H1 (cell line): ENCODE measurements at regions not wholly inside any gene's neighbourhood (a gene's known extent, or its start where the extent isn't known, plus 50 kb on each side); places are given as distances from the start of the nearest gene placed in this dataset.

ENCODE experiments used
- CTCF ChIA-PET: fragments of 300-600 bp; sonication (Branson Sonifier 250); formaldehyde crosslinking; loops from one replicate; lab custom pipeline; 2021; ENCODE audit not compliant: partially characterized antibody; lab: Charles Lee
- POLR2A ChIA-PET: fragments of 300-600 bp; sonication (Branson Sonifier 250); formaldehyde crosslinking; loops from one replicate; lab custom pipeline; 2021; ENCODE audit warnings: inconsistent platforms; ENCODE audit not compliant: partially characterized antibody; lab: Charles Lee
- DNase-seq, 2 experiments: peaks; one replicate each; pipeline versions ENCODE4 v3.0.0 to v3.0.0-alpha.2; 2010 to 2022; ENCODE audit warnings: low spot score in 2 of 2, low read depth in 1 of 2, mixed read lengths in 1 of 2
- FAIRE-seq: peaks from 2 replicates; lab custom pipeline; 2011; peaks lifted over from hg19 to GRCh38; lab: Jason Lieb, UNC
- H2AFZ ChIP-seq: 2 replicates; pipeline ENCODE4 v1.8.1; 2012; ENCODE audit warnings: low read length, inconsistent platforms
- H2AK5ac ChIP-seq: 2 replicates; pipeline ENCODE4 v1.6.1; 2013; ENCODE audit warnings: low read depth, low read length
- H2BK120ac ChIP-seq: replicated peaks from 2 replicates; pipeline ENCODE3; 2013; ENCODE audit warnings: low read depth, low read length, inconsistent platforms
- H2BK12ac ChIP-seq: 2 replicates; pipeline ENCODE4 v1.6.1; 2013; ENCODE audit warnings: low read depth, low read length
- H2BK15ac ChIP-seq: 2 replicates; pipeline ENCODE4 v1.6.1; 2013; ENCODE audit warnings: low read length
- H2BK20ac ChIP-seq: 2 replicates; pipeline ENCODE4 v1.6.1; 2013; ENCODE audit warnings: low read length
- H2BK5ac ChIP-seq: 2 replicates; pipeline ENCODE4 v1.6.1; 2013; ENCODE audit warnings: low read depth, low read length
- H3K14ac ChIP-seq: 2 replicates; pipeline ENCODE4 v1.6.1; 2013; ENCODE audit warnings: inconsistent platforms; ENCODE audit not compliant: insufficient read length
- H3K18ac ChIP-seq: 2 replicates; pipeline ENCODE4 v1.6.1; 2013; ENCODE audit warnings: low read length; ENCODE audit errors: extremely low read depth
- H3K23ac ChIP-seq: 2 replicates; pipeline ENCODE4 v1.6.1; 2013; ENCODE audit warnings: inconsistent platforms; ENCODE audit not compliant: insufficient read length
- H3K23me2 ChIP-seq: 2 replicates; pipeline ENCODE4 v1.6.1; 2013; ENCODE audit warnings: low read depth, low read length
- H3K27ac ChIP-seq: 2 replicates; pipeline ENCODE4 v1.6.1; 2011; ENCODE audit warnings: low read depth, low read length, inconsistent platforms
- H3K27me3 ChIP-seq, 4 experiments: replicated peaks in 1 of 4; 1 replicate in 1 of 4; 2 replicates in 3 of 4; pipeline versions ENCODE4 v1.6.1 to v1.8.1; 2011 to 2013; ENCODE audit warnings: low read length in 3 of 4, mild to moderate bottlenecking in 3 of 4, inconsistent platforms in 2 of 4, mixed read lengths in 2 of 4, moderate library complexity in 1 of 4; ENCODE audit not compliant: control insufficient read depth in 3 of 4, insufficient read depth in 3 of 4; ENCODE audit errors: extremely low read depth in 1 of 4
- H3K36me3 ChIP-seq, 4 experiments: 2 replicates each; pipeline versions ENCODE4 v1.6.1 to v1.8.1; 2011 to 2013; ENCODE audit warnings: mild to moderate bottlenecking in 4 of 4, low read length in 3 of 4, moderate library complexity in 2 of 4, control low read depth in 1 of 4, inconsistent platforms in 1 of 4; ENCODE audit not compliant: insufficient read depth in 4 of 4, control insufficient read depth in 2 of 4
- H3K4ac ChIP-seq: replicated peaks from 2 replicates; pipeline ENCODE3; 2013; ENCODE audit warnings: low read length, low read depth, mixed read lengths, inconsistent platforms; ENCODE audit not compliant: insufficient read length
- H3K4me1 ChIP-seq, 4 experiments: replicated peaks in 1 of 4; 1 replicate in 1 of 4; 2 replicates in 3 of 4; pipeline versions ENCODE4 v1.6.1 to v1.8.1; 2011 to 2013; ENCODE audit warnings: low read length in 3 of 4, inconsistent platforms in 2 of 4, mixed read lengths in 1 of 4; ENCODE audit not compliant: insufficient read depth in 4 of 4, control insufficient read depth in 3 of 4
- H3K4me2 ChIP-seq, 2 experiments: 2 replicates each; pipeline versions ENCODE4 v1.6.1 to v1.8.1; 2011 to 2013; ENCODE audit warnings: low read depth in 2 of 2, low read length in 2 of 2, control low read depth in 1 of 2, inconsistent platforms in 1 of 2, mild to moderate bottlenecking in 1 of 2; ENCODE audit not compliant: insufficient read depth in 1 of 2
- H3K4me3 ChIP-seq, 4 experiments: fragments of 200-600, 300-600 bp in 1 of 4; sonication (generic), shearing (Covaris generic), sonication (Bioruptor Twin) in 1 of 4; 2 replicates each; pipeline versions ENCODE4 v1.5.1 to v1.8.1; 2011 to 2016; ENCODE audit warnings: low read length in 4 of 4, low read depth in 3 of 4, control low read depth in 2 of 4, inconsistent platforms in 2 of 4, mild to moderate bottlenecking in 2 of 4, mixed read lengths in 1 of 4, moderate library complexity in 1 of 4; ENCODE audit not compliant: insufficient read depth in 2 of 4; ENCODE audit errors: extremely low read depth in 1 of 4
- H3K56ac ChIP-seq: replicated peaks from 2 replicates; pipeline ENCODE3; 2013; ENCODE audit warnings: low read depth, mild to moderate bottlenecking, mixed read lengths, low read length, inconsistent platforms; ENCODE audit not compliant: insufficient read length
- H3K79me1 ChIP-seq: 2 replicates; pipeline ENCODE4 v1.6.1; 2013; ENCODE audit warnings: low read depth, low read length, control low read depth
- H3K79me2 ChIP-seq, 2 experiments: 2 replicates each; pipeline versions ENCODE4 v1.6.1 to v1.8.1; 2012 to 2013; ENCODE audit warnings: low read length in 2 of 2, mild to moderate bottlenecking in 2 of 2, inconsistent platforms in 1 of 2; ENCODE audit not compliant: insufficient read depth in 2 of 2, control insufficient read depth in 1 of 2
- H3K9ac ChIP-seq, 4 experiments: replicated peaks in 1 of 4; 1 replicate in 1 of 4; 2 replicates in 3 of 4; pipeline versions ENCODE4 v1.6.1 to v1.8.1; 2011 to 2013; ENCODE audit warnings: low read depth in 3 of 4, low read length in 3 of 4, control low read depth in 2 of 4, mild to moderate bottlenecking in 2 of 4, moderate library complexity in 2 of 4, inconsistent platforms in 1 of 4; ENCODE audit errors: extremely low read depth in 1 of 4
- H3K9me3 ChIP-seq, 2 experiments: 2 replicates each; pipeline versions ENCODE4 v1.6.1 to v1.8.1; 2012 to 2013; ENCODE audit warnings: mild to moderate bottlenecking in 2 of 2, moderate library complexity in 2 of 2, control low read depth in 1 of 2, inconsistent platforms in 1 of 2, low read depth in 1 of 2, low read length in 1 of 2, mixed read lengths in 1 of 2; ENCODE audit not compliant: insufficient read depth in 2 of 2
- H4K20me1 ChIP-seq, 2 experiments: replicated peaks in 1 of 2; 2 replicates each; pipeline versions ENCODE3 to v1.8.1; 2011 to 2013; ENCODE audit warnings: inconsistent platforms in 2 of 2, low read length in 2 of 2, mild to moderate bottlenecking in 1 of 2; ENCODE audit not compliant: insufficient read depth in 2 of 2, control insufficient read depth in 1 of 2
- H4K5ac ChIP-seq: 2 replicates; pipeline ENCODE4 v1.6.1; 2013; ENCODE audit warnings: low read length, low read depth, mixed read lengths, inconsistent platforms; ENCODE audit not compliant: insufficient read length
- H4K8ac ChIP-seq: 2 replicates; pipeline ENCODE4 v1.8.0; 2013; ENCODE audit warnings: mild to moderate bottlenecking, moderate library complexity, low read length, inconsistent platforms; ENCODE audit not compliant: insufficient read depth; ENCODE audit errors: extremely low read depth
- H4K91ac ChIP-seq: replicated peaks from 2 replicates; pipeline ENCODE3; 2013; ENCODE audit warnings: low read length, mixed read lengths, inconsistent platforms; ENCODE audit not compliant: insufficient read length
- CHD1 ChIP-seq: IDR thresholded peaks from 2 replicates; pipeline ENCODE4 v1.6.1; 2012; ENCODE audit warnings: low read depth, low read length, improper control_type of control experiment
- CTCF ChIP-seq, 3 experiments: IDR thresholded peaks; 1 replicate in 2 of 3; 2 replicates in 1 of 3; pipeline versions ENCODE4 v1.5.1 to v1.6.1; 2011; ENCODE audit warnings: low read length in 3 of 3, mild to moderate bottlenecking in 3 of 3, inconsistent platforms in 2 of 3, low read depth in 1 of 3, moderate library complexity in 1 of 3; ENCODE audit not compliant: insufficient read depth in 1 of 3; ENCODE audit errors: control extremely low read depth in 1 of 3
- JUN ChIP-seq: IDR thresholded peaks from 2 replicates; pipeline ENCODE4 v1.6.1; 2011; ENCODE audit warnings: low read depth, mild to moderate bottlenecking, improper control_type of control experiment, low read length
- MAFK ChIP-seq: IDR thresholded peaks from 2 replicates; pipeline ENCODE4 v1.6.1; 2012; ENCODE audit warnings: low read depth, mild to moderate bottlenecking, improper control_type of control experiment, low read length
- MAX ChIP-seq: IDR thresholded peaks from 2 replicates; pipeline ENCODE4 v1.6.1; 2012; ENCODE audit warnings: inconsistent platforms
- NRF1 ChIP-seq: IDR thresholded peaks from 2 replicates; pipeline ENCODE4 v1.6.1; 2011; ENCODE audit warnings: mild to moderate bottlenecking, low read depth, low read length, improper control_type of control experiment
- POU5F1 ChIP-seq: IDR thresholded peaks from 2 replicates; pipeline ENCODE4 v1.6.1; 2011; ENCODE audit warnings: low read depth, mild to moderate bottlenecking, low read length, moderate library complexity
- RAD21 ChIP-seq, 2 experiments: IDR thresholded peaks in 1 of 2; conservative IDR thresholded peaks in 1 of 2; 2 replicates each; pipeline ENCODE4 v1.6.1; 2011; ENCODE audit warnings: low read depth in 2 of 2, low read length in 2 of 2, improper control_type of control experiment in 1 of 2, inconsistent platforms in 1 of 2, mild to moderate bottlenecking in 1 of 2, moderate library complexity in 1 of 2
- RFX5 ChIP-seq: IDR thresholded peaks from 2 replicates; pipeline ENCODE4 v1.6.1; 2011; ENCODE audit warnings: low read depth, low read length, improper control_type of control experiment, borderline replicate concordance
- SUZ12 ChIP-seq: fragments of 200-600 bp; sonication (generic); IDR thresholded peaks from 2 replicates; pipeline ENCODE4 v1.6.1; 2012; ENCODE audit warnings: mild to moderate bottlenecking, inconsistent platforms, low read length, moderate library complexity, mixed read lengths
- WGBS, 2 experiments: shearing (Covaris generic) in 1 of 2; methylation state at CpG; one replicate each; pipeline versions ENCODE4 v1.1.6 to v1.1.7; 2013 to 2015; ENCODE audit warnings: low lambda C conversion rate in 2 of 2, mixed read lengths in 2 of 2, inconsistent platforms in 1 of 2, low coverage in 1 of 2, missing lambda C conversion rate in 1 of 2; ENCODE audit not compliant: insufficient replicate concordance in 2 of 2, insufficient coverage in 1 of 2, insufficient read length in 1 of 2; ENCODE audit errors: extremely low coverage in 1 of 2, missing lambda C conversion rate in 1 of 2; 5-methylcytosine and 5-hydroxymethylcytosine counted together

- FAIRE-seq, result no peak
- TF ChIP-seq RAD21 (IDR thresholded peaks at IDR 0.05 in 1 of 2, conservative IDR thresholded peaks at IDR 0.05 in 1 of 2; ENCODE audit: low read depth in 2 of 2, low read length in 2 of 2) (no peak), CTCF (IDR thresholded peaks at IDR 0.05; ENCODE audit: control extremely low read depth in 1 of 3, insufficient read depth in 1 of 3, low read depth in 1 of 3, low read length in 3 of 3) (no peak), JUN (no peak), SUZ12 (no peak), MAFK (no peak), POU5F1 (no peak), CHD1 (no peak), MAX (no peak), NRF1 (no peak), RFX5 (no peak)
Measured at GRCh38 chr10:52578871-52579405, 193.6 kb downstream of the MBL2 start.

More at GRCh38 chr10:52578871-52579405, 193.6 kb downstream of the MBL2 start:
- H3K4me3 ChIP-seq, result no peak overlapping the region
- H2BK5ac ChIP-seq, result no peak overlapping the region
- H4K5ac ChIP-seq, result no peak overlapping the region
- 94% methylated on average over 5 of the region's 5 CpGs; no CpG with 5 or more reads in 1 of the 2 experiments for WGBS, 2 experiments
- no peaks in the 10 kb centered on the region for H3K79me1 ChIP-seq
- H3K4me2 ChIP-seq, result no peak overlapping the region
- H3K23me2 ChIP-seq, result no peaks in the 10 kb centered on the region
- H2BK15ac ChIP-seq, result no peak overlapping the region
- CTCF ChIA-PET, result no interaction called here
- H3K18ac ChIP-seq, result no peak overlapping the region
- DNase-seq, result no peak
- no peak overlapping the region for H3K27ac ChIP-seq
- no peak overlapping the region for H2BK20ac ChIP-seq
- H3K9ac ChIP-seq, result no peak overlapping the region
- no peak overlapping the region for H2BK120ac ChIP-seq
- no peak overlapping the region for H2BK12ac ChIP-seq
- no peak overlapping the region for H2AFZ ChIP-seq
- no peak overlapping the region for H4K8ac ChIP-seq
- H4K20me1 ChIP-seq, result no peaks in the 10 kb centered on the region
- no peak overlapping the region for H3K23ac ChIP-seq
- H3K27me3 ChIP-seq, result no peaks in the 10 kb centered on the region
- H4K91ac ChIP-seq, result no peak overlapping the region
- POLR2A ChIA-PET, result no interaction called here
- H3K4me1 ChIP-seq, result no peaks in the 10 kb centered on the region
- peaks cover 6 to 12% of the 10 kb centered on the region in 2 experiments for H3K9me3 ChIP-seq
- H3K14ac ChIP-seq, result no peak overlapping the region
- H3K79me2 ChIP-seq, result no peaks in the 10 kb centered on the region
- H3K56ac ChIP-seq, result no peak overlapping the region
- no peak overlapping the region for H2AK5ac ChIP-seq
- H3K36me3 ChIP-seq, result no peaks in the 10 kb centered on the region
- no peak overlapping the region for H3K4ac ChIP-seq
